MM.1S (cell line): ENCODE measurements at regions not wholly inside any gene's neighbourhood (a gene's known extent, or its start where the extent isn't known, plus 50 kb on each side); places are given as distances from the start of the nearest gene placed in this dataset.

Experiments
- EZH2 ChIP-seq: fragments of 300-600 bp; sonication (generic); optimal IDR thresholded peaks from 2 replicates; pipeline ENCODE3; 2017; ENCODE audit warnings: low read depth, mild to moderate bottlenecking, antibody characterized with exemption, low read length, mixed read lengths
- EZH2phosphoT487 ChIP-seq: fragments of 300-600 bp; sonication (generic); IDR thresholded peaks from 2 replicates; pipeline ENCODE4 v1.6.1; 2018; ENCODE audit warnings: antibody characterized with exemption, low read length
- TF ChIP-seq, protein P1 (sequence below): fragments of 300-600 bp; sonication (generic); IDR thresholded peaks from 2 replicates; pipeline ENCODE4 v1.5.1; 2016; ENCODE audit warnings: antibody characterized with exemption, low read length, mixed read lengths

DNA sequence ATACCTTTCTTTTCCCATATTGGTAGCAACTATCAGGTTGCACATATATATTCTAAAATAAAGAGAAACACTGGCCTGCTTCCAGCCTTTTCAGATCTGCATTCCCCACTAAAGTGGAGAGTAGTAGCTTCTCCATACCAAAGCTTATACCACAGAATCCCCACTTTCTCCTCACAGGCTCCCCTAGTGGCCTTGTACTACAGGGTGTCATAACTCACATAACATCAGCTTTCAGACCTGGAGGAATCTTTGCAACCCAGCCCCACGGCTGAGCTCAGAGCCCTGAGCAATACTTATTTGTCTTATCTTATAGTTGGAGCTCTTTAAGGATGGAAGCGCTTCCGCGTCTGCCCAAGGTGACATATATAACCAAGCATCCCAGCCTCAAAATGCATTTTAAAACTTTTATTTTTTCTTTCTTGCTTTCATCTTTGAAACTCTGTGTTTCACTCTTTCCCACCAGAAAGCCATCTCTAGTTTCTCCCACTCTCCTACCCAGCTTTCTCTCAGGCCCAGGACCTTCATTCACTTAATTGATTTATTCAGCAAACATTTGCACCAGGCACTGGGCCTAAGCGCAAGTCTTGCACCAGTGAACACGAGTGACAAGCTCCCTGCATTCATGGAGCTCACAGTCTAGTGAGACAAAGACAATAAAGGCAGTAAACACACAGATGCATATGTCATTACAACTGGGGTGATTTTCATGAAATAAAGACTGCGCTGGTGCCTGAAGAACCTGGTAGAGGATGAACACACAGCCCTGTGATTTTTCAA lies 254.7 kb downstream of the IPO8 start:
- TF ChIP-seq EZH2 (no peak), EZH2phosphoT487 (no peak)
- TF ChIP-seq, protein P1, sequence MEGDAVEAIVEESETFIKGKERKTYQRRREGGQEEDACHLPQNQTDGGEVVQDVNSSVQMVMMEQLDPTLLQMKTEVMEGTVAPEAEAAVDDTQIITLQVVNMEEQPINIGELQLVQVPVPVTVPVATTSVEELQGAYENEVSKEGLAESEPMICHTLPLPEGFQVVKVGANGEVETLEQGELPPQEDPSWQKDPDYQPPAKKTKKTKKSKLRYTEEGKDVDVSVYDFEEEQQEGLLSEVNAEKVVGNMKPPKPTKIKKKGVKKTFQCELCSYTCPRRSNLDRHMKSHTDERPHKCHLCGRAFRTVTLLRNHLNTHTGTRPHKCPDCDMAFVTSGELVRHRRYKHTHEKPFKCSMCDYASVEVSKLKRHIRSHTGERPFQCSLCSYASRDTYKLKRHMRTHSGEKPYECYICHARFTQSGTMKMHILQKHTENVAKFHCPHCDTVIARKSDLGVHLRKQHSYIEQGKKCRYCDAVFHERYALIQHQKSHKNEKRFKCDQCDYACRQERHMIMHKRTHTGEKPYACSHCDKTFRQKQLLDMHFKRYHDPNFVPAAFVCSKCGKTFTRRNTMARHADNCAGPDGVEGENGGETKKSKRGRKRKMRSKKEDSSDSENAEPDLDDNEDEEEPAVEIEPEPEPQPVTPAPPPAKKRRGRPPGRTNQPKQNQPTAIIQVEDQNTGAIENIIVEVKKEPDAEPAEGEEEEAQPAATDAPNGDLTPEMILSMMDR = peak; percentile 25; the same call in 1 of the 2 replicates
